Naive thymus-derived CD4-positive, alpha-beta T cell (primary cell): ENCODE measurements at regions not wholly inside any gene's neighbourhood (a gene's known extent, or its start where the extent isn't known, plus 50 kb on each side); places are given as distances from the start of the nearest gene placed in this dataset.

Experiments used
- ATAC-seq: fragments of 150-1000 bp; cut with Tn5 transposase; 2 replicates; pipeline ENCODE4 v1.10.0; 2021; ENCODE audit warnings: mild to moderate bottlenecking, moderate library complexity
- CTCF ChIA-PET: fragments of 350-600 bp; sonication (Branson Sonifier 250); formaldehyde crosslinking; loops from one replicate; lab custom pipeline; 2021; ENCODE audit warnings: antibody characterized with exemption; lab: Charles Lee
- POLR2A ChIA-PET: fragments of 350-600 bp; sonication (Branson Sonifier 250); formaldehyde crosslinking; loops from one replicate; lab custom pipeline; 2021; ENCODE audit warnings: antibody characterized with exemption, inconsistent platforms; lab: Charles Lee
- DNase-seq, 9 donors: peaks; one replicate each; pipeline versions ENCODE4 v3.0.0 to v3.0.0-alpha.2; 2020 to 2022; ENCODE audit warnings: mixed read lengths in 1 of 9
- H3K27ac ChIP-seq: one replicate; pipeline ENCODE4 v1.7.0; 2013; ENCODE audit warnings: mild to moderate bottlenecking, low read depth, low read length, moderate library complexity
- H3K27me3 ChIP-seq, 2 donors: one replicate each; pipeline ENCODE4 v1.7.0; 2013; ENCODE audit warnings: low read length in 2 of 2, mild to moderate bottlenecking in 2 of 2, moderate library complexity in 2 of 2; ENCODE audit not compliant: control insufficient read depth in 2 of 2, insufficient read depth in 2 of 2
- H3K36me3 ChIP-seq, 3 experiments: 1 replicate in 2 of 3; 2 replicates in 1 of 3; pipeline ENCODE4 v1.7.0; 2013; ENCODE audit warnings: low read length in 3 of 3, mild to moderate bottlenecking in 3 of 3, moderate library complexity in 1 of 3; ENCODE audit not compliant: insufficient read depth in 3 of 3, control insufficient read depth in 2 of 3
- H3K4me1 ChIP-seq, 2 donors: one replicate each; pipeline ENCODE4 v1.7.0; 2013; ENCODE audit warnings: low read length in 2 of 2, mild to moderate bottlenecking in 2 of 2, moderate library complexity in 1 of 2; ENCODE audit not compliant: control insufficient read depth in 2 of 2, insufficient read depth in 2 of 2
- H3K4me3 ChIP-seq: 2 replicates; pipeline ENCODE4 v1.7.0; 2013; ENCODE audit warnings: mild to moderate bottlenecking, low read length
- H3K9me3 ChIP-seq, 3 experiments: 1 replicate in 2 of 3; 2 replicates in 1 of 3; pipeline ENCODE4 v1.7.0; 2013; ENCODE audit warnings: low read length in 3 of 3; ENCODE audit not compliant: control insufficient read depth in 2 of 3
- H3K27ac Mint-ChIP-seq, 9 donors: one replicate each; pipeline ENCODE4 v1.8.0; 2020 to 2022; ENCODE audit warnings: mixed read lengths in 9 of 9, mild to moderate bottlenecking in 8 of 9, moderate library complexity in 5 of 9, inconsistent platforms in 2 of 9
- H3K27me3 Mint-ChIP-seq, 5 donors: one replicate each; pipeline ENCODE4 v1.8.0; 2021 to 2022; ENCODE audit warnings: mixed read lengths in 5 of 5, mild to moderate bottlenecking in 1 of 5
- H3K36me3 Mint-ChIP-seq, 5 donors: one replicate each; pipeline ENCODE4 v1.8.0; 2020 to 2022; ENCODE audit warnings: mixed read lengths in 5 of 5, mild to moderate bottlenecking in 3 of 5, inconsistent platforms in 1 of 5
- H3K4me1 Mint-ChIP-seq, 7 donors: one replicate each; pipeline ENCODE4 v1.8.0; 2020 to 2022; ENCODE audit warnings: mixed read lengths in 7 of 7, mild to moderate bottlenecking in 3 of 7, inconsistent platforms in 1 of 7
- H3K4me3 Mint-ChIP-seq, 10 donors: one replicate each; pipeline ENCODE4 v1.8.0; 2020 to 2022; ENCODE audit warnings: mild to moderate bottlenecking in 10 of 10, mixed read lengths in 10 of 10, moderate library complexity in 6 of 10, inconsistent platforms in 2 of 10
- H3K9me3 Mint-ChIP-seq, 11 donors: one replicate each; pipeline ENCODE4 v1.8.0; 2020 to 2022; ENCODE audit warnings: mixed read lengths in 11 of 11, mild to moderate bottlenecking in 4 of 11, inconsistent platforms in 1 of 11, moderate library complexity in 1 of 11
- intact Hi-C, 2 donors: fragments of 100-400 bp; cut with micrococcal nuclease; formaldehyde crosslinking; loops; one replicate each; pipeline ENCODE4 v1.15.1; 2023

DNA sequence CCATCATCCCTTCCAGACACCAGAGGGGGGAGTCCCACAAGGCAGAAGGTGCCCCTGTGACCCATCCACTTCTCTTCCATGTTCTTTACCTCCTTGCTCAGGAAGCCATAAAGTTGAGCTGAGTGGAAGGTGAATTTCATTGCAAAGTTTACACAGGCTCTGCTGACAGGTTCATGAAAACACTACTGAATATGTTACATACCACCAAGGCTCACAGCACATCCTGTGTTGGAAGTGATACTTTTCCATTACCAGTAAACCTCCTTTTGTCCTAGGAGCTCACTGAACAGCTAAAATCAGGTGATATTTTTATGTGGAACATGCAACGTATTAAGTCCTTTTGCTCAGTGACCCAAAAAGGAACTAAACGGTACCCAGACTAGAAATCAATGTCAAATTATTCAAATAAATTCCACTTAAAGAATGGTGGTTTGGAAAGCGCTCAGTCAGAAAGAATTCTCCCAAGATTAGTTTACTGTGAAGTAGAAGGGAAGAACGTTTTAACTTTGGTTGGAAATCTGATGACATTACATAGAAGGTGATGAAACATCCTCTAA lies 196.2 kb upstream of the NUDT4 start:
- DNase-seq (no peak), ATAC-seq (no peak)
- H3K36me3 ChIP-seq = no peaks in the 10 kb centered on the region
- no peak overlapping the region for H3K27ac ChIP-seq
- H3K9me3 ChIP-seq = no peaks in the 10 kb centered on the region
- H3K4me1 ChIP-seq = no peaks in the 10 kb centered on the region
- Mint-ChIP-seq H3K4me3 (no peak overlapping the region), H3K27me3 (no peaks in the 10 kb centered on the region), H3K36me3 (peaks cover 0 to 12% (median 0%) of the 10 kb centered on the region in 5 donors), H3K4me1 (peaks cover 10 to 39% (median 21%) of the 10 kb centered on the region in 7 donors), H3K9me3 (peaks cover 0 to 12% (median 0%) of the 10 kb centered on the region in 11 donors), H3K27ac (peak overlapping the region in 1 of 9 donors; percentile 51)
- ChIA-PET CTCF (no interaction called here), POLR2A (interaction anchor here (1.0 kb wide), 1 partner anchor 8 kb away, joined by 3 read pairs; no protein-coding TSS in a partner anchor)
- H3K4me3 ChIP-seq = no peak overlapping the region
- no peaks in the 10 kb centered on the region for H3K27me3 ChIP-seq
- intact Hi-C loops = loop anchor here (5.0 kb wide), 1 partner anchor 66 kb away; no protein-coding TSS in a partner anchor

DNA sequence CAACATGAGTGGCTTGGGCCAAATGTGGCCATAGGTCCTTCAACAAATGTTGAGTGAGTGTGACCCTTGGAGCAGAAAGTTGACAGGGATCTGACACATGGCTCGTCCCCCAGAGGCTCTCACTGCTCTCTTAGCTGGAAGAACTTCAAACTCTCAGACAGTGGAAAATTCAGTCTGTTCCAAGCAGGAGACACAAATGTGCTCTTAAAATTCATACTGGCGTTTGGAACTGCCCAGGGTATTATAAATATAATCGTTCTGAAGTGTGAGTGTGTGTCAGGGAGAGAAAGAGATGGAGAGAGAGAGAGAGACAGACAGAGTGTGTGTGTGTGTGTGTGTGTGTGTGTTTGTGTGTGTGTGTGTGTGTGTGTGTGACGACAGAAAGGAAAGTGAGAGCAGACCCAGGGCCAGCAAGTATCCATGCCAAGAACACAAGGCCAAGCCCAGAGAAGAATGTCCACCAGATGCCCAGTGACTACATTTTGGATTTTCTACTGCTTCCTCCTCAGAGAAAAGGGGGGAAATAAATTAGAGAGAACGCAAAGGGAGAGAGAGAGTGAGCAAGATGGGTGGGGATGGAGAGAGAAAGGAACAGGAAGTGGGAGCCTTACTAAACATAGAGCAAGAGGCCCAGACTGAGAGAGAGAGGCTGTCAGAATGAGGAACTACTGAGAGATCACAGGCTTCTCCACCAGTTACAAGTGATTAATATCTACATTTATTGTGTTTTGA lies 193.6 kb upstream of the NUDT4 start:
- intact Hi-C loops = loop anchor here (5.0 kb wide), 1 partner anchor 63 kb away; no protein-coding TSS in a partner anchor
- peak in 5 of 9 donors; percentile 19 to 42 (median 21) for DNase-seq
- Mint-ChIP-seq H3K9me3 (peaks cover 0 to 12% (median 0%) of the 10 kb centered on the region in 11 donors), H3K4me3 (peak overlapping the region in 9 of 10 donors; percentile 12 to 76 (median 57)), H3K36me3 (peaks cover 0 to 12% (median 0%) of the 10 kb centered on the region in 5 donors), H3K27me3 (no peaks in the 10 kb centered on the region), H3K4me1 (peaks cover 10 to 39% (median 21%) of the 10 kb centered on the region in 7 donors), H3K27ac (peak overlapping the region; percentile 4 to 89 (median 71))
- Histone ChIP-seq H3K27me3 (no peaks in the 10 kb centered on the region), H3K27ac (no peak overlapping the region), H3K9me3 (no peaks in the 10 kb centered on the region), H3K4me3 (no peak overlapping the region), H3K36me3 (no peaks in the 10 kb centered on the region), H3K4me1 (no peaks in the 10 kb centered on the region)
- CTCF ChIA-PET = no interaction called here
- POLR2A ChIA-PET = no interaction called here
- ATAC-seq = peak; percentile 86

DNA sequence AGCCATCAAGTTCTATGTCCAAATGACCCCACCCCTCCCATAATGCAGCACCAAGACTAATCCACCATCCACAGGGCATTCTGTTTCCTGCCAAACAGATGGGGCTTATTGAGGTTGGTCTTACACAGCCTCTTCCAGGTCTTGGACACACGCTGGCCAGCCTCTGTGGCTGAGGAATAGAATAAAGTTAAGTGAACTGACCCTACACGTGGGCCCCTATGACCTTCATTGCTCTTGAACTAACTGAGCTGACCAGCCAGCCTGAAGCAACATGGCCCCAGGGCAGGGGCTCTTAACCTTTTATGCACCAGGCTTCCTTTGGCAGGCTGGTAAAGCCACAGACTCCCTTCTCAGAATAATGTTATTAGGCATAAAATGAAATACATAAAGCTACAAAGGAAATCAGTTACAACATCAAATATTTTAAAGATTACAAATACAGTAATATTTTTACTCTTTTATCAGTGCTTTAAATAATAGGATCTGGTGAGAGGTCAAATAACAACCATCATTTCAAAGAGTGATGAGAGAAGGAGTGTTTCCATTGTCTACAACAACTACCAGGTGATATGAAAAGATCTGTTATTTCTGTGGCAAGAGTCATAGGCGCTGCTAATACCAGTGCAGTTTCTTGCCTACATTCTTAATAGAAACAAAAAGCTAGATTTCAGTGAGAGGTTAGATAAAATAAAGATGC lies 192.9 kb upstream of the NUDT4 start:
- H3K27ac Mint-ChIP-seq = peak overlapping the region in 7 of 9 donors; percentile 29 to 89 (median 73)
- ATAC-seq = peak; percentile 36

DNA sequence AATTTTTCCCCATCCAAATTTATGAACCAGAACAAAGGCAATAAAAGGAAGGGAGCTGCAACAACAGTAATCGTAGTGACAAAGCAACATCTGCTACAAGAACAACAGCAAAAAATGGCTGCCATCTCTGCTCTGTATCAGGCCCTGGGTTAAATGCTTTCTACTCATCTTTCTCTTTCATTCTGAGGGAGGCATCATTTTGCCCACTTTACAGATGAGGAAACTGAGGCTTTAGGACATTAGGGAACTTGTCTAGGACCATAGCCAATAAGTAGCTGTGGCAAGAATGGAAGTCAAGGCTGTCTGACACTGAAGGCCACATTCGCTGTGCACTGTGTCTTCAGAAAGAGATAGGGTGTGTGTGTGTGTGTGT lies 192.4 kb upstream of the NUDT4 start:
- H3K4me3 Mint-ChIP-seq = peak overlapping the region in 1 of 10 donors; percentile 59
- DNase-seq (no peak), ATAC-seq (no peak)
- intact Hi-C loops = no loop called here
- peaks cover 10 to 39% (median 21%) of the 10 kb centered on the region in 7 donors for H3K4me1 Mint-ChIP-seq
- peaks cover 0 to 12% (median 0%) of the 10 kb centered on the region in 5 donors for H3K36me3 Mint-ChIP-seq
- Histone ChIP-seq H3K36me3 (no peaks in the 10 kb centered on the region), H3K4me3 (no peak overlapping the region), H3K9me3 (no peaks in the 10 kb centered on the region), H3K4me1 (no peaks in the 10 kb centered on the region), H3K27me3 (no peaks in the 10 kb centered on the region), H3K27ac (no peak overlapping the region)
- peaks cover 0 to 12% (median 0%) of the 10 kb centered on the region in 11 donors for H3K9me3 Mint-ChIP-seq
- H3K27ac Mint-ChIP-seq = peak overlapping the region in 4 of 9 donors; percentile 19 to 76 (median 41)
- CTCF ChIA-PET = interaction anchor here (0.7 kb wide), 1 partner anchor 212 kb away, joined by 3 read pairs; no protein-coding TSS in a partner anchor
- POLR2A ChIA-PET = interaction anchor here (0.8 kb wide), 1 partner anchor 60 kb away, joined by 3 read pairs; no protein-coding TSS in a partner anchor
- H3K27me3 Mint-ChIP-seq = no peaks in the 10 kb centered on the region

More for the DNA sequence above, 192.9 kb upstream of the NUDT4 start:
- H3K9me3 Mint-ChIP-seq = peaks cover 0 to 12% (median 0%) of the 10 kb centered on the region in 11 donors
- Histone ChIP-seq H3K4me1 (no peaks in the 10 kb centered on the region), H3K36me3 (no peaks in the 10 kb centered on the region), H3K4me3 (no peak overlapping the region), H3K9me3 (no peaks in the 10 kb centered on the region), H3K27ac (no peak overlapping the region), H3K27me3 (no peaks in the 10 kb centered on the region)
- intact Hi-C loops = loop anchor here (5.0 kb wide), 1 partner anchor 62 kb away; no protein-coding TSS in a partner anchor
- DNase-seq = no peak
- H3K4me1 Mint-ChIP-seq = peaks cover 10 to 39% (median 21%) of the 10 kb centered on the region in 7 donors
- H3K36me3 Mint-ChIP-seq = peaks cover 0 to 12% (median 0%) of the 10 kb centered on the region in 5 donors
- ChIA-PET CTCF (no interaction called here), POLR2A (interaction anchor here (0.8 kb wide), 1 partner anchor 60 kb away, joined by 3 read pairs; no protein-coding TSS in a partner anchor)
- H3K4me3 Mint-ChIP-seq = peak overlapping the region in 8 of 10 donors; percentile 12 to 76 (median 58)
- H3K27me3 Mint-ChIP-seq = no peaks in the 10 kb centered on the region

DNA sequence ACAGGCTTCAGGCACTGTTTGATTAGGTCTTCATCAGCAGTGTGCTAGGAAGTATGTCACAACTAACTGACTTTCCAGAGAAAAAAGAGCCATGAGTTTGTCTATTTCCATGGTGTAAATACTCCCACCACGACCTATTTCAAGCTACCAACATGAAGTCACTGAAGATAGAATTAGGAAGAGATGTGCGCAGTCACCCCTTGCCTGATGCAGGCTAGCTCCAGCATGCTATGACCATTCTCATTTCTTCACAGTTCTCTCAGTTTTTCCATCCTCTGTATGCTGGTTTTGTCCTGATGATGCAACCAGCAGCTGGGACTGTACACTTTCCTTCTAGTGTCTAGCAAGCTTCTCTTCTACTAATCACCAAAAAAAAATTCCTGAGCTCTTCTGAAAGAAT lies 191.6 kb upstream of the NUDT4 start:
- Mint-ChIP-seq H3K4me1 (peaks cover 10 to 34% (median 21%) of the 10 kb centered on the region in 7 donors), H3K27me3 (no peaks in the 10 kb centered on the region), H3K9me3 (peaks cover 0 to 12% (median 0%) of the 10 kb centered on the region in 11 donors), H3K36me3 (peaks cover 0 to 12% (median 0%) of the 10 kb centered on the region in 5 donors), H3K4me3 (no peak overlapping the region), H3K27ac (no peak overlapping the region)
- H3K27me3 ChIP-seq = no peaks in the 10 kb centered on the region
- H3K4me1 ChIP-seq = no peaks in the 10 kb centered on the region
- no peaks in the 10 kb centered on the region for H3K9me3 ChIP-seq
- intact Hi-C loops = no loop called here
- no peak overlapping the region for H3K27ac ChIP-seq
- ChIA-PET CTCF (interaction anchor here (0.7 kb wide), 1 partner anchor 211 kb away, joined by 3 read pairs; no protein-coding TSS in a partner anchor), POLR2A (interaction anchor here (0.6 kb wide), 1 partner anchor 42 kb away, joined by 3 read pairs; no protein-coding TSS in a partner anchor)
- no peak overlapping the region for H3K4me3 ChIP-seq
- no peaks in the 10 kb centered on the region for H3K36me3 ChIP-seq
- ATAC-seq = no peak
- no peak for DNase-seq

DNA sequence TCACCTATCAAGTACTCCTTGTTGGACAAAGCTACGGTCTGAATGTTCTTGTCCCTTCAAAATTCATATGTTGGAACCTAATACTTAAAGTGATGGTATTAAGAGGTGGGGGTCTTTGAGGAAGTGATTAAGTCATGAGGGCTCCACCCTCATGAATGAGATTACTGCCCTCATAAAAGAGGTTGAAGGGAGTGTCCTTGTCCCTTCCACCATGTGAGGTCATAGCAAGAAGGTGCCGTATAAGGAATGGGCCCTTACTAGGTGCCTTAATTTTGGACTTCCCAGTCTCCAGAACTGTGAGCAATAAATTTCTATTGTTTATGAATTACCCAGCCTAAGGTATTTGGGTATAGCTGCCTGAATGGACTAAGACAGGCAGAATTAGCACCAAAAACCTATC lies 191.1 kb upstream of the NUDT4 start:
- Mint-ChIP-seq H3K4me1 (peaks cover 10 to 30% (median 21%) of the 10 kb centered on the region in 7 donors), H3K27ac (no peak overlapping the region), H3K36me3 (peaks cover 0 to 12% (median 0%) of the 10 kb centered on the region in 5 donors), H3K9me3 (peaks cover 0 to 12% (median 0%) of the 10 kb centered on the region in 11 donors), H3K27me3 (no peaks in the 10 kb centered on the region), H3K4me3 (no peak overlapping the region)
- ATAC-seq = no peak
- Histone ChIP-seq H3K36me3 (no peaks in the 10 kb centered on the region), H3K4me1 (no peaks in the 10 kb centered on the region), H3K9me3 (no peaks in the 10 kb centered on the region), H3K4me3 (no peak overlapping the region), H3K27me3 (no peaks in the 10 kb centered on the region), H3K27ac (no peak overlapping the region)
- CTCF ChIA-PET = no interaction called here
- POLR2A ChIA-PET = interaction anchor here (0.6 kb wide), 1 partner anchor 41 kb away, joined by 3 read pairs; no protein-coding TSS in a partner anchor
- intact Hi-C loops = no loop called here
- DNase-seq = no peak
